ENCODE measurements at regions not wholly inside any gene's neighbourhood (a gene's known extent, or its start where the extent isn't known, plus 50 kb on each side); places are given as distances from the start of the nearest gene placed in this dataset.

GRCh38 chr5:128591598-128592455, 53.8 kb upstream of the FBN2 start:
- H3K4me3 ChIP-seq (ENCODE audit: low read depth, low read length): no peak overlapping the region
- intact Hi-C loops (cut with micrococcal nuclease; ENCODE audit: unreplicated experiment): loop anchor here (2.0 kb wide), 1 partner anchor 25 kb away; no protein-coding TSS in a partner anchor
- H3K9me3 Mint-ChIP-seq (ENCODE audit: unreplicated experiment): no peaks in the 10 kb centered on the region
- no peaks in the 10 kb centered on the region for H3K36me3 ChIP-seq (ENCODE audit: control insufficient read depth, insufficient read depth, low read length)
- peaks cover 8% of the 10 kb centered on the region for H3K4me1 Mint-ChIP-seq (ENCODE audit: low read depth, unreplicated experiment)
- TF ChIP-seq CTCF (IDR thresholded peaks at IDR 0.05; ENCODE audit: insufficient read depth in 1 of 2, low read depth in 1 of 2, low read length in 1 of 2, severe bottlenecking in 1 of 2, unreplicated experiment in 1 of 2): no peak
- CTCF ChIA-PET: no interaction called here
- no peak overlapping the region for H3K4me3 Mint-ChIP-seq (ENCODE audit: unreplicated experiment)
- H3K4me1 ChIP-seq: peaks cover 17% of the 10 kb centered on the region
- no peaks in the 10 kb centered on the region for H3K27me3 ChIP-seq (replicated peaks; ENCODE audit: control insufficient read depth, insufficient read depth, low read length)
- BruUV-seq (replicated peaks): no TSS peak
- DNase-seq: no peak
- POLR2A ChIA-PET: no interaction called here
- no peaks in the 10 kb centered on the region for H3K36me3 Mint-ChIP-seq (ENCODE audit: insufficient read depth, unreplicated experiment)
- no peak overlapping the region for H3K27ac Mint-ChIP-seq (ENCODE audit: unreplicated experiment)
- H3K27me3 Mint-ChIP-seq (ENCODE audit: insufficient read depth, unreplicated experiment): no peaks in the 10 kb centered on the region
- H3K9me3 ChIP-seq: no peaks in the 10 kb centered on the region

GRCh38 chr5:128596071-128596470, 58.0 kb upstream of the FBN2 start:
- CTCF ChIA-PET: no interaction called here
- Mint-ChIP-seq H3K4me1 (ENCODE audit: low read depth, unreplicated experiment) (peaks cover 6% of the 10 kb centered on the region), H3K9me3 (ENCODE audit: unreplicated experiment) (no peaks in the 10 kb centered on the region), H3K4me3 (ENCODE audit: unreplicated experiment) (no peak overlapping the region), H3K27ac (ENCODE audit: unreplicated experiment) (no peak overlapping the region), H3K36me3 (ENCODE audit: insufficient read depth, unreplicated experiment) (no peaks in the 10 kb centered on the region), H3K27me3 (ENCODE audit: insufficient read depth, unreplicated experiment) (no peaks in the 10 kb centered on the region)
- Histone ChIP-seq H3K9me3 (no peaks in the 10 kb centered on the region), H3K4me3 (ENCODE audit: low read depth, low read length) (no peak overlapping the region), H3K4me1 (peaks cover 13% of the 10 kb centered on the region), H3K36me3 (ENCODE audit: control insufficient read depth, insufficient read depth, low read length) (no peaks in the 10 kb centered on the region), H3K27me3 (replicated peaks; ENCODE audit: control insufficient read depth, insufficient read depth, low read length) (no peaks in the 10 kb centered on the region)
- DNase-seq: no peak
- POLR2A ChIA-PET: no interaction called here
- intact Hi-C loops (cut with micrococcal nuclease; ENCODE audit: unreplicated experiment): no loop called here
- BruUV-seq (replicated peaks): no TSS peak
- TF ChIP-seq CTCF (IDR thresholded peaks at IDR 0.05; ENCODE audit: insufficient read depth in 1 of 2, low read depth in 1 of 2, low read length in 1 of 2, severe bottlenecking in 1 of 2, unreplicated experiment in 1 of 2): no peak

- no peaks in the 10 kb centered on the region for H3K4me1 Mint-ChIP-seq (ENCODE audit: low read depth, unreplicated experiment)
- no peaks in the 10 kb centered on the region for H3K36me3 ChIP-seq (ENCODE audit: control insufficient read depth, insufficient read depth, low read length)
- no peaks in the 10 kb centered on the region for H3K36me3 Mint-ChIP-seq (ENCODE audit: insufficient read depth, unreplicated experiment)
- ChIA-PET POLR2A (no interaction called here), CTCF (no interaction called here)
- no peaks in the 10 kb centered on the region for H3K27me3 Mint-ChIP-seq (ENCODE audit: insufficient read depth, unreplicated experiment)
- H3K4me1 ChIP-seq: peaks cover 2% of the 10 kb centered on the region; the same call in 1 of the 2 replicates
- no peak for DNase-seq
- TF ChIP-seq CTCF (IDR thresholded peaks at IDR 0.05; ENCODE audit: insufficient read depth in 1 of 2, low read depth in 1 of 2, low read length in 1 of 2, severe bottlenecking in 1 of 2, unreplicated experiment in 1 of 2): no peak
- H3K9me3 Mint-ChIP-seq (ENCODE audit: unreplicated experiment): no peaks in the 10 kb centered on the region
- H3K27me3 ChIP-seq (replicated peaks; ENCODE audit: control insufficient read depth, insufficient read depth, low read length): no peaks in the 10 kb centered on the region
- no peak overlapping the region for H3K27ac Mint-ChIP-seq (ENCODE audit: unreplicated experiment)
- no peak overlapping the region for H3K4me3 Mint-ChIP-seq (ENCODE audit: unreplicated experiment)
- BruUV-seq (replicated peaks): no TSS peak
- H3K4me3 ChIP-seq (ENCODE audit: low read depth, low read length): no peak overlapping the region
- intact Hi-C loops (cut with micrococcal nuclease; ENCODE audit: unreplicated experiment): no loop called here
- no peaks in the 10 kb centered on the region for H3K9me3 ChIP-seq
These were observed 59.1 kb upstream of the FBN2 start for GRCh38 chr5:128597156-128597555.
